Endothelial cell of umbilical vein (primary cell): ENCODE measurements at regions not wholly inside any gene's neighbourhood (a gene's known extent, or its start where the extent isn't known, plus 50 kb on each side); places are given as distances from the start of the nearest gene placed in this dataset.

ENCODE experiments used
- CTCF ChIP-seq, 2 donors: IDR thresholded peaks; 1 replicate in 1 of 2; 2 replicates in 1 of 2; pipeline ENCODE4 v1.5.1; 2011; ENCODE audit warnings: low read length in 2 of 2, mild to moderate bottlenecking in 2 of 2, moderate library complexity in 2 of 2, control low read depth in 1 of 2, inconsistent platforms in 1 of 2, low read depth in 1 of 2; ENCODE audit not compliant: insufficient read depth in 1 of 2; ENCODE audit errors: extremely low read depth in 1 of 2
- EZH2 ChIP-seq: IDR thresholded peaks from 2 replicates; pipeline ENCODE4 v1.6.1; 2012; ENCODE audit warnings: borderline replicate concordance, low read depth, mild to moderate bottlenecking, moderate library complexity, low read length, inconsistent platforms; ENCODE audit not compliant: severe bottlenecking
- MAX ChIP-seq: IDR thresholded peaks from 2 replicates; pipeline ENCODE4 v1.6.1; 2011; ENCODE audit not compliant: insufficient read depth, insufficient read length
- MYC ChIP-seq: IDR thresholded peaks from one replicate; pipeline ENCODE4 v1.6.1; 2011; ENCODE audit warnings: mild to moderate bottlenecking, low read depth, low read length
- POLR2A ChIP-seq: IDR thresholded peaks from 2 replicates; pipeline ENCODE4 v1.6.1; 2012; ENCODE audit warnings: low read depth, mild to moderate bottlenecking, control low read depth, low read length
- POLR2AphosphoS5 ChIP-seq: IDR thresholded peaks from 2 replicates; pipeline ENCODE4 v1.6.1; 2012; ENCODE audit warnings: low read depth, mild to moderate bottlenecking, control low read depth, low read length, moderate library complexity; ENCODE audit not compliant: insufficient read depth

GRCh38 chr6:139588734-139589593 is 214.5 kb upstream of the CITED2 start:
- TF ChIP-seq POLR2A = no peak
- no peak for TF ChIP-seq MAX
- TF ChIP-seq CTCF (IDR thresholded peaks at IDR 0.05; ENCODE audit: extremely low read depth in 1 of 2, insufficient read depth in 1 of 2, low read depth in 1 of 2, low read length in 2 of 2) = no peak
- TF ChIP-seq EZH2 = no peak
- no peak for TF ChIP-seq POLR2AphosphoS5
- TF ChIP-seq MYC = no peak
